Left ventricle myocardium inferior (tissue), 1 donor: ENCODE measurements at regions not wholly inside any gene's neighbourhood (a gene's known extent, or its start where the extent isn't known, plus 50 kb on each side); places are given as distances from the start of the nearest gene placed in this dataset.

ENCODE experiments used
- DNase-seq: peaks from one replicate; pipeline ENCODE4 v3.0.0-alpha.2; 2020
- H3K27ac ChIP-seq: fragments of 200-600 bp; replicated peaks from 2 replicates; pipeline ENCODE4 v1.8.0; 2021
- H3K27me3 ChIP-seq: fragments of 200-600 bp; 2 replicates; pipeline ENCODE4 v1.8.0; 2021; ENCODE audit warnings: low read depth
- H3K36me3 ChIP-seq: fragments of 200-600 bp; 2 replicates; pipeline ENCODE4 v1.8.0; 2021
- H3K4me1 ChIP-seq: fragments of 200-600 bp; 2 replicates; pipeline ENCODE4 v1.8.0; 2021
- H3K4me3 ChIP-seq: fragments of 200-600 bp; 2 replicates; pipeline ENCODE4 v1.8.0; 2021; ENCODE audit warnings: mild to moderate bottlenecking, moderate library complexity
- H3K9me3 ChIP-seq: fragments of 200-600 bp; replicated peaks from 2 replicates; pipeline ENCODE4 v1.8.0; 2021
- CTCF ChIP-seq: fragments of 200-600 bp; IDR thresholded peaks from 2 replicates; pipeline ENCODE4 v1.8.0; 2021; ENCODE audit warnings: antibody characterized with exemption, mild to moderate bottlenecking, borderline replicate concordance
- intact Hi-C: fragments of 100-400 bp; cut with micrococcal nuclease; formaldehyde crosslinking; loops from one replicate; pipeline ENCODE4 v1.11.0; 2022
- donor health status: DM: no; HTN: yes; CAD: no; lungs with severe emphysema.

GRCh38 chr7:123292227-123292626 is 92.5 kb upstream of the SLC13A1 start:
- Histone ChIP-seq H3K9me3 (peaks cover 17% of the 10 kb centered on the region), H3K27ac (no peak overlapping the region), H3K4me1 (no peaks in the 10 kb centered on the region), H3K36me3 (no peaks in the 10 kb centered on the region), H3K27me3 (no peaks in the 10 kb centered on the region), H3K4me3 (no peak overlapping the region)
- no peak for DNase-seq
- intact Hi-C loops = no loop called here
- TF ChIP-seq CTCF = no peak

GRCh38 chr7:123289200-123289599 is 89.4 kb upstream of the SLC13A1 start:
- no peak overlapping the region for H3K4me3 ChIP-seq
- no peak overlapping the region for H3K27ac ChIP-seq
- intact Hi-C loops = no loop called here
- no peaks in the 10 kb centered on the region for H3K36me3 ChIP-seq
- no peak for DNase-seq
- H3K9me3 ChIP-seq = peaks cover 15% of the 10 kb centered on the region
- H3K27me3 ChIP-seq = no peaks in the 10 kb centered on the region
- H3K4me1 ChIP-seq = no peaks in the 10 kb centered on the region
- TF ChIP-seq CTCF = no peak

- Histone ChIP-seq H3K27me3 (no peaks in the 10 kb centered on the region), H3K4me1 (no peaks in the 10 kb centered on the region), H3K9me3 (peaks cover 15% of the 10 kb centered on the region), H3K27ac (no peak overlapping the region), H3K4me3 (no peak overlapping the region), H3K36me3 (no peaks in the 10 kb centered on the region)
- no peak for DNase-seq
- no peak for TF ChIP-seq CTCF
- intact Hi-C loops = no loop called here
These were observed 85.4 kb upstream of the SLC13A1 start for GRCh38 chr7:123285076-123285700.

GRCh38 chr7:123283373-123283772 is 83.6 kb upstream of the SLC13A1 start:
- no peaks in the 10 kb centered on the region for H3K4me1 ChIP-seq
- TF ChIP-seq CTCF = no peak
- H3K36me3 ChIP-seq = no peaks in the 10 kb centered on the region
- H3K4me3 ChIP-seq = no peak overlapping the region
- intact Hi-C loops = no loop called here
- H3K9me3 ChIP-seq = peaks cover 14% of the 10 kb centered on the region
- no peak for DNase-seq
- no peaks in the 10 kb centered on the region for H3K27me3 ChIP-seq
- H3K27ac ChIP-seq = no peak overlapping the region

- Histone ChIP-seq H3K27ac (no peak overlapping the region), H3K27me3 (no peaks in the 10 kb centered on the region), H3K9me3 (peaks cover 2% of the 10 kb centered on the region), H3K4me1 (no peaks in the 10 kb centered on the region), H3K36me3 (no peaks in the 10 kb centered on the region), H3K4me3 (no peak overlapping the region)
- intact Hi-C loops = no loop called here
- no peak for TF ChIP-seq CTCF
- no peak for DNase-seq
These were observed 82.4 kb upstream of the SLC13A1 start for GRCh38 chr7:123282181-123282580.
